HFFc6 (cell line): ENCODE measurements at regions not wholly inside any gene's neighbourhood (a gene's known extent, or its start where the extent isn't known, plus 50 kb on each side); places are given as distances from the start of the nearest gene placed in this dataset.
"Not testable (repeated sequence)": the region's sequence is repeated elsewhere in the genome, so short reads cannot be mapped to it uniquely, and the experiment has no call there.

Source experiments
- DNase-seq: peaks from one replicate; pipeline ENCODE4 v3.0.0-alpha.2; 2018
- H3K27ac Mint-ChIP-seq: 2 replicates; pipeline ENCODE4 v1.8.0; 2020; ENCODE audit warnings: mild to moderate bottlenecking, mixed read lengths
- H3K27me3 Mint-ChIP-seq: 2 replicates; pipeline ENCODE4 v1.8.0; 2021; ENCODE audit warnings: mild to moderate bottlenecking, moderate library complexity, mixed read lengths; ENCODE audit not compliant: insufficient read depth
- H3K36me3 Mint-ChIP-seq: 2 replicates; pipeline ENCODE4 v1.8.0; 2021; ENCODE audit warnings: low read depth, mixed read lengths
- H3K4me1 Mint-ChIP-seq: 2 replicates; pipeline ENCODE4 v1.8.0; 2020; ENCODE audit warnings: low read depth, mixed read lengths
- H3K4me3 Mint-ChIP-seq: 2 replicates; pipeline ENCODE4 v1.8.0; 2020; ENCODE audit warnings: mild to moderate bottlenecking, moderate library complexity, mixed read lengths
- H3K9me3 Mint-ChIP-seq: 2 replicates; pipeline ENCODE4 v1.8.0; 2020; ENCODE audit warnings: mild to moderate bottlenecking, mixed read lengths
- CTCF ChIP-seq: fragments of 200-600 bp; sonication (generic); IDR thresholded peaks from 2 replicates; pipeline ENCODE4 v1.5.0; 2021; ENCODE audit warnings: antibody characterized with exemption, mild to moderate bottlenecking

DNA sequence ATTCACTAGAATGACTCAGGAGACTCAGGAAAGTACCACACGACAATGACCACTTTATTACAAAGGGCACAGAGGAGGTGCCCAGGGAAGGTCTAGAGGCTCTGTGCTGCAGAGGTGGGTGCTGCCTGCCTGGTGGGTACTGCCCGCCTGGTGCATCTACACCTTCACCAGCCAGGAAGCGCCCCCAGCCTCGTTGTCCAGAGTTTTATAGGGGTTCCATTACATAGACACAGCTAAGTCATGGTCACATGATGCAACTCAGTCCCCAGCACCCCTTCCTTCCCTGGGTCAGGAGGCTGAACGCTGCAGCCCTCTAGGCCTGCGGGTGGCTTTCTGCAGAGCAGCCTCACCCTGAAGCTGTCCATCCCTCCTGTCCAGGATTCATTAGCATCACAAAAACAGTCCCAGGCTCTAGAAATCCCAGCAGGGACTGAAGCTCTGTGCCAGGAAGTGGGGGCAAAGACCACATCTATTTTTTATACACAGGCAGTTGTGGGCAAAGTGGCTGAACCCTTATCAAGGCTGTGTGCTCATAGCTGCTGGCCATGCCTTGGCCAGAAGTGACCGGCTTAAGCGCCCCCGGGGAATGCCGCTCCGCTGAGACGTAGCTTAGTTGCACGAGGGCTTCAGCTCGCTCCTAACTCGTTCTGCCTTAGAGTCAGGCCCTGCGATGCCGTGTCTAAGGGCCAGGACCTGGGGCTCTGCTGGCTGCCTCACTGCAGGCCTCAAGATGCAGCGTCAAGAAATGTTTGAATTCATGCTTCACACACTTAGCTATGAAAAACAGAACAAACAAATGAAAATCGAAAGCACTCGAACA is 219.0 kb downstream of the GLRX3 start:
- Mint-ChIP-seq H3K4me3 (no peak overlapping the region), H3K36me3 (peaks cover 13% of the 10 kb centered on the region; the same call in 1 of the 2 replicates)
- no peak for TF ChIP-seq CTCF

GRCh38 chr10:130356429-130356828 is 220.2 kb downstream of the GLRX3 start:
- H3K4me3 Mint-ChIP-seq, H3K4me1 Mint-ChIP-seq, H3K27me3 Mint-ChIP-seq, H3K27ac Mint-ChIP-seq, DNase-seq: not testable (repeated sequence)
- peaks cover 62% of the 10 kb centered on the region for H3K9me3 Mint-ChIP-seq
- H3K36me3 Mint-ChIP-seq = peaks cover 18% of the 10 kb centered on the region

More for the DNA sequence above, 219.0 kb downstream of the GLRX3 start:
- DNase-seq = no peak
- H3K27ac Mint-ChIP-seq = no peak overlapping the region
- H3K27me3 Mint-ChIP-seq = peaks cover 2% of the 10 kb centered on the region; the same call in 1 of the 2 replicates
- H3K4me1 Mint-ChIP-seq = no peaks in the 10 kb centered on the region
- peaks cover 50% of the 10 kb centered on the region for H3K9me3 Mint-ChIP-seq

DNA sequence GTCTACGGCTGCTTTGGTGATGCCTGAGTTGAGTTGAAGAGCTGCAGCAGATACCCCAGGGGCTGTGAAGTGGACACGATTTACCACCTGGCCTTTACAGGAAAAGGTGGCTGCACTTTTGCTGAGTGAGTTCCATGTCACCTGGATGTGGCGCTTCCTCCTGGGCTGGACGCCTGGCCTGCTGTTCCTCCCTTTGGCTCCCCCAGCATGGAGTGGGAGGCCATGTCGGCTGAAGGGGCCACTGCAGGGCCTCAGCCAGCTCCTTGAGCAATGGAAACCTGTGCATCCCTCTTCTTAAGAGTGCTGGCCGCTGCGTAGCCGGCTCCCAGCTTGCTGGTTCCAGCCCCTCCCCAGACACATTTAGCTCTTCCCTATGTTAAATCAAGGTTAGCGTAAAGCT is 221.0 kb downstream of the GLRX3 start:
- no peak overlapping the region for H3K4me3 Mint-ChIP-seq
- H3K4me1 Mint-ChIP-seq = no peaks in the 10 kb centered on the region
- peaks cover 20% of the 10 kb centered on the region for H3K36me3 Mint-ChIP-seq
- no peak for TF ChIP-seq CTCF
- DNase-seq = no peak
- peaks cover 66% of the 10 kb centered on the region for H3K9me3 Mint-ChIP-seq
- H3K27ac Mint-ChIP-seq = no peak overlapping the region
- H3K27me3 Mint-ChIP-seq = no peaks in the 10 kb centered on the region; the same call in 1 of the 2 replicates

- H3K27ac Mint-ChIP-seq = no peak overlapping the region
- H3K9me3 Mint-ChIP-seq = peaks cover 66% of the 10 kb centered on the region
- no peak for TF ChIP-seq CTCF
- no peaks in the 10 kb centered on the region; the same call in 1 of the 2 replicates for H3K27me3 Mint-ChIP-seq
- H3K4me1 Mint-ChIP-seq = no peaks in the 10 kb centered on the region
- DNase-seq = no peak
- H3K36me3 Mint-ChIP-seq = peaks cover 20% of the 10 kb centered on the region
- H3K4me3 Mint-ChIP-seq = no peak overlapping the region
Observed at GRCh38 chr10:130357951-130358350, 221.8 kb downstream of the GLRX3 start.

DNA sequence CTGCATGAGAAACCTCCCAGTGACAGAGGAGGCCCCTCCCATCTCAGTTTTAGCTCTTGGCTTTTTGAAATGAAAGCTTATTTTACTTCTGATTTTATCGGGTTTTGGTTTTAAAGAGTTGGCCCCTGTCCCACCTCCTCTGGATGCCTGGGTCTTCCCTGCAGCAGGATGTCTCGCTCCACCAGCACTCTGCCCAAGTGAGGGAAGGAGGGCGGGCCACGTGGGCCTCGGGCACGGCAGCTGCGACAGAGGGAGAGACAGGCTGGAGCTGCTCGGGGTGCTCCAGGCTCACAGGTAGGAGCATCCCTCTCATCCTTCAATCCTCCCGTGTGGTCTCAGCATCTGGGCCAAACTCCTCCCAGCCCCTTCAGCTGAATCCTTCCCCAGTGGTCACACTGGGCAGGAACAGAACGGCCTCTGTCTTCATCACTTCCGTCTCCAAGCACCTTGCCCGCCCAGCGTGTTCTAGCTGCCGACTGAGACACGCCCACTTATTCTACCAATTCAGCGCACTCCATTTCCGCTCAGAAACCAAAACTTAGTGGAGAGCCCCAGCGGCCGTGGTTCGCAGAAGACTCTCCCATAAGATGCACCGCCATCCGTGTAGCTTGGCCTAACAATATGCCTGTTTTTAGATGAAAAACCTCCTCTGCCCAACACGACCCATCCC is 222.9 kb downstream of the GLRX3 start:
- Mint-ChIP-seq H3K27me3 (no peaks in the 10 kb centered on the region; the same call in none of the 2 replicates), H3K4me3 (no peak overlapping the region), H3K4me1 (no peaks in the 10 kb centered on the region), H3K27ac (no peak overlapping the region), H3K36me3 (peaks cover 17% of the 10 kb centered on the region), H3K9me3 (peaks cover 68% of the 10 kb centered on the region)
- TF ChIP-seq CTCF = no peak
- no peak for DNase-seq

- Mint-ChIP-seq H3K4me1 (no peaks in the 10 kb centered on the region), H3K27ac (no peak overlapping the region), H3K36me3 (peaks cover 13% of the 10 kb centered on the region), H3K27me3 (no peaks in the 10 kb centered on the region; the same call in none of the 2 replicates), H3K9me3 (peaks cover 70% of the 10 kb centered on the region), H3K4me3 (no peak overlapping the region)
- no peak for DNase-seq
- no peak for TF ChIP-seq CTCF
Observed at GRCh38 chr10:130359711-130360110, 223.5 kb downstream of the GLRX3 start.
